Neural cell (in vitro differentiated cells): ENCODE measurements at regions not wholly inside any gene's neighbourhood (a gene's known extent, or its start where the extent isn't known, plus 50 kb on each side); places are given as distances from the start of the nearest gene placed in this dataset.

Experiments
- H2AFZ ChIP-seq: fragments of 200-600, 300-800 bp; sonication (generic), shearing (Covaris generic); 2 replicates; pipeline ENCODE4 v1.6.0; 2014; ENCODE audit warnings: low read depth, mild to moderate bottlenecking, antibody characterized with exemption, low read length, moderate library complexity
- H3F3A ChIP-seq: fragments of 200-600 bp; shearing (Covaris generic); 2 replicates; pipeline ENCODE4 v1.6.1; 2016; ENCODE audit warnings: mild to moderate bottlenecking, moderate library complexity, mixed read lengths, antibody characterized with exemption, low read length; ENCODE audit not compliant: insufficient read depth, poor library complexity, severe bottlenecking
- H3K27ac ChIP-seq: fragments of 200-600, 300-800 bp; sonication (generic), shearing (Covaris generic); 2 replicates; pipeline ENCODE4 v1.5.1; 2014; ENCODE audit warnings: mild to moderate bottlenecking, low read length, moderate library complexity
- H3K27me3 ChIP-seq: fragments of 300-800, 200-600 bp; sonication (generic), shearing (Covaris generic); 2 replicates; pipeline ENCODE4 v1.6.0; 2014; ENCODE audit warnings: mild to moderate bottlenecking, low read depth, low read length, moderate library complexity; ENCODE audit not compliant: insufficient read depth
- H3K36me3 ChIP-seq: fragments of 300-800, 200-600 bp; sonication (generic), shearing (Covaris generic); 2 replicates; pipeline ENCODE4 v1.5.1; 2014; ENCODE audit warnings: mild to moderate bottlenecking, antibody characterized with exemption, low read length, moderate library complexity; ENCODE audit not compliant: insufficient read depth
- H3K4me2 ChIP-seq: fragments of 300-800, 200-600 bp; sonication (generic), shearing (Covaris generic); 2 replicates; pipeline ENCODE4 v1.6.0; 2014; ENCODE audit warnings: mild to moderate bottlenecking, low read length
- H3K4me3 ChIP-seq: fragments of 300-800, 200-600 bp; sonication (generic), shearing (Covaris generic); 2 replicates; pipeline ENCODE4 v1.5.1; 2014; ENCODE audit warnings: mild to moderate bottlenecking, low read length, moderate library complexity
- H3K79me2 ChIP-seq: fragments of 200-600 bp; shearing (Covaris generic); replicated peaks from 2 replicates; pipeline ENCODE4 v1.6.0; 2014; ENCODE audit warnings: mild to moderate bottlenecking, low read length, moderate library complexity; ENCODE audit not compliant: insufficient read depth
- H3K9ac ChIP-seq: fragments of 300-800, 200-600 bp; sonication (generic), shearing (Covaris generic); 2 replicates; pipeline ENCODE4 v1.6.1; 2016; ENCODE audit warnings: mild to moderate bottlenecking, low read length, mixed read lengths
- H3K9me2 ChIP-seq: fragments of 200-600 bp; shearing (Covaris generic); 2 replicates; pipeline ENCODE4 v1.6.1; 2016; ENCODE audit warnings: mild to moderate bottlenecking, low read length, mixed read lengths; ENCODE audit not compliant: insufficient read depth
- H3K9me3 ChIP-seq: fragments of 200-600, 300-800 bp; sonication (generic), shearing (Covaris generic); 2 replicates; pipeline ENCODE4 v1.6.1; 2016; ENCODE audit warnings: mild to moderate bottlenecking, mixed run types, low read length, moderate library complexity, mixed read lengths
- H4K20me1 ChIP-seq: fragments of 200-600 bp; shearing (Covaris generic); 2 replicates; pipeline ENCODE4 v1.6.1; 2016; ENCODE audit warnings: mild to moderate bottlenecking, mixed run types; ENCODE audit not compliant: insufficient read depth
- CTCF ChIP-seq: fragments of 450-650 bp; IDR thresholded peaks from 2 replicates; pipeline ENCODE4 v1.5.1; 2014; ENCODE audit warnings: antibody characterized with exemption, mild to moderate bottlenecking, moderate library complexity; ENCODE audit not compliant: poor library complexity, severe bottlenecking
- EP300 ChIP-seq: fragments of 450-650 bp; conservative IDR thresholded peaks from 2 replicates; pipeline ENCODE4 v1.6.1; 2014; ENCODE audit warnings: antibody characterized with exemption, mild to moderate bottlenecking, moderate library complexity; ENCODE audit not compliant: poor library complexity, severe bottlenecking
- EZH2 ChIP-seq: fragments of 200-600, 300-800 bp; shearing (Covaris generic), sonication (generic); IDR thresholded peaks from 2 replicates; pipeline ENCODE4 v1.6.1; 2014; ENCODE audit warnings: antibody characterized with exemption, low read length, borderline replicate concordance, mild to moderate bottlenecking; ENCODE audit not compliant: insufficient read depth, poor library complexity, severe bottlenecking
- MXI1 ChIP-seq: fragments of 450-650 bp; conservative IDR thresholded peaks from 2 replicates; pipeline ENCODE4 v1.6.1; 2014; ENCODE audit warnings: antibody characterized with exemption, mild to moderate bottlenecking; ENCODE audit not compliant: poor library complexity, severe bottlenecking
- POLR2AphosphoS5 ChIP-seq: IDR thresholded peaks from 2 replicates; pipeline ENCODE4 v1.6.1; 2012
- RAD21 ChIP-seq: fragments of 450-650 bp; conservative IDR thresholded peaks from 2 replicates; pipeline ENCODE4 v1.6.1; 2014; ENCODE audit warnings: antibody characterized with exemption, mild to moderate bottlenecking, moderate library complexity
- REST ChIP-seq: IDR thresholded peaks from 2 replicates; pipeline ENCODE4 v1.6.1; 2012; ENCODE audit warnings: borderline replicate concordance
- SMC3 ChIP-seq: fragments of 450-650 bp; conservative IDR thresholded peaks from 2 replicates; pipeline ENCODE4 v1.6.1; 2014; ENCODE audit warnings: antibody characterized with exemption, mild to moderate bottlenecking, moderate library complexity; ENCODE audit not compliant: poor library complexity
- TAF1 ChIP-seq: IDR thresholded peaks from 2 replicates; pipeline ENCODE4 v1.6.1; 2012; ENCODE audit warnings: low read depth

- Histone ChIP-seq H3K4me3 (no peak overlapping the region), H3K27ac (no peak overlapping the region), H2AFZ (no peak overlapping the region), H3K36me3 (no peaks in the 10 kb centered on the region), H3K79me2 (no peaks in the 10 kb centered on the region), H3K9me2 (no peaks in the 10 kb centered on the region), H3K4me2 (no peak overlapping the region), H4K20me1 (no peaks in the 10 kb centered on the region), H3K9ac (no peak overlapping the region), H3F3A (no peaks in the 10 kb centered on the region), H3K27me3 (no peaks in the 10 kb centered on the region), H3K9me3 (no peaks in the 10 kb centered on the region)
- TF ChIP-seq TAF1 (no peak), REST (no peak), EP300 (no peak), MXI1 (no peak), RAD21 (no peak), EZH2 (no peak), CTCF (no peak), SMC3 (no peak), POLR2AphosphoS5 (no peak)
Measured at GRCh38 chr1:173356191-173356762, 120.9 kb upstream of the PRDX6 start.

GRCh38 chr1:173360487-173361063 lies 116.6 kb upstream of the PRDX6 start:
- TF ChIP-seq POLR2AphosphoS5: no peak
- TF ChIP-seq MXI1: no peak
- no peak for TF ChIP-seq TAF1
- no peak for TF ChIP-seq RAD21
- TF ChIP-seq EP300: no peak
- no peak for TF ChIP-seq EZH2
- no peak for TF ChIP-seq SMC3
- no peak for TF ChIP-seq CTCF
- no peak for TF ChIP-seq REST
- Histone ChIP-seq H3K9ac (no peak overlapping the region), H3F3A (no peaks in the 10 kb centered on the region), H3K79me2 (no peaks in the 10 kb centered on the region), H3K9me3 (no peaks in the 10 kb centered on the region), H3K4me3 (no peak overlapping the region), H3K27me3 (no peaks in the 10 kb centered on the region), H3K36me3 (no peaks in the 10 kb centered on the region), H3K27ac (no peak overlapping the region), H3K4me2 (no peak overlapping the region), H3K9me2 (no peaks in the 10 kb centered on the region), H2AFZ (no peak overlapping the region), H4K20me1 (no peaks in the 10 kb centered on the region)
